ENCODE measurements at regions not wholly inside any gene's neighbourhood (a gene's known extent, or its start where the extent isn't known, plus 50 kb on each side); places are given as distances from the start of the nearest gene placed in this dataset.

- Histone ChIP-seq H4K20me1 (ENCODE audit: control insufficient read depth, insufficient read depth, low read depth, low read length) (no peaks in the 10 kb centered on the region), H3K27ac (ENCODE audit: low read depth, low read length) (no peak overlapping the region), H3F3A (ENCODE audit: control insufficient read depth, insufficient read depth) (no peaks in the 10 kb centered on the region), H3K27me3 (ENCODE audit: control insufficient read depth, low read length) (no peaks in the 10 kb centered on the region), H3K4me1 (ENCODE audit: control insufficient read depth, low read length) (no peaks in the 10 kb centered on the region), H3K4me3 (ENCODE audit: low read length) (no peak overlapping the region), H3K9me3 (ENCODE audit: control insufficient read depth, insufficient read depth, low read length) (no peaks in the 10 kb centered on the region), H3K36me3 (ENCODE audit: control insufficient read depth, low read length) (no peaks in the 10 kb centered on the region), H3K79me2 (ENCODE audit: control insufficient read depth, low read length) (no peaks in the 10 kb centered on the region), H3K9me2 (replicated peaks; ENCODE audit: control insufficient read depth, low read length) (no peaks in the 10 kb centered on the region), H3K4me2 (ENCODE audit: low read length) (no peak overlapping the region)
- TF ChIP-seq EZH2phosphoT487 (IDR thresholded peaks at IDR 0.05; ENCODE audit: borderline replicate concordance, low read length) (no peak), CTCF (IDR thresholded peaks at IDR 0.05; ENCODE audit: low read depth, low read length, poor library complexity, severe bottlenecking) (no peak)
These were observed 236.9 kb upstream of the SLC10A2 start for GRCh38 chr13:103303078-103303651.

GRCh38 chr13:103302676-103303075 lies 236.5 kb upstream of the SLC10A2 start:
- Histone ChIP-seq H3K79me2 (ENCODE audit: control insufficient read depth, low read length) (no peaks in the 10 kb centered on the region), H3K4me1 (ENCODE audit: control insufficient read depth, low read length) (no peaks in the 10 kb centered on the region), H3K36me3 (ENCODE audit: control insufficient read depth, low read length) (no peaks in the 10 kb centered on the region), H4K20me1 (ENCODE audit: control insufficient read depth, insufficient read depth, low read depth, low read length) (no peaks in the 10 kb centered on the region), H3K4me2 (ENCODE audit: low read length) (no peak overlapping the region), H3K27ac (ENCODE audit: low read depth, low read length) (no peak overlapping the region), H3K9me3 (ENCODE audit: control insufficient read depth, insufficient read depth, low read length) (no peaks in the 10 kb centered on the region), H3K9me2 (replicated peaks; ENCODE audit: control insufficient read depth, low read length) (no peaks in the 10 kb centered on the region), H3F3A (ENCODE audit: control insufficient read depth, insufficient read depth) (no peaks in the 10 kb centered on the region), H3K27me3 (ENCODE audit: control insufficient read depth, low read length) (no peaks in the 10 kb centered on the region), H3K4me3 (ENCODE audit: low read length) (no peak overlapping the region)
- TF ChIP-seq EZH2phosphoT487 (IDR thresholded peaks at IDR 0.05; ENCODE audit: borderline replicate concordance, low read length) (no peak), CTCF (IDR thresholded peaks at IDR 0.05; ENCODE audit: low read depth, low read length, poor library complexity, severe bottlenecking) (no peak)

- no peaks in the 10 kb centered on the region for H4K20me1 ChIP-seq (ENCODE audit: control insufficient read depth, insufficient read depth, low read depth, low read length)
- no peak overlapping the region for H3K27ac ChIP-seq (ENCODE audit: low read depth, low read length)
- H3K4me3 ChIP-seq (ENCODE audit: low read length), result no peak overlapping the region
- TF ChIP-seq CTCF (IDR thresholded peaks at IDR 0.05; ENCODE audit: low read depth, low read length, poor library complexity, severe bottlenecking), result no peak
- TF ChIP-seq EZH2phosphoT487 (IDR thresholded peaks at IDR 0.05; ENCODE audit: borderline replicate concordance, low read length), result no peak
- no peaks in the 10 kb centered on the region for H3F3A ChIP-seq (ENCODE audit: control insufficient read depth, insufficient read depth)
- H3K27me3 ChIP-seq (ENCODE audit: control insufficient read depth, low read length), result no peaks in the 10 kb centered on the region
- peaks cover 3% of the 10 kb centered on the region; the same call in 1 of the 2 replicates for H3K9me3 ChIP-seq (ENCODE audit: control insufficient read depth, insufficient read depth, low read length)
- H3K79me2 ChIP-seq (ENCODE audit: control insufficient read depth, low read length), result no peaks in the 10 kb centered on the region
- no peaks in the 10 kb centered on the region for H3K4me1 ChIP-seq (ENCODE audit: control insufficient read depth, low read length)
- H3K4me2 ChIP-seq (ENCODE audit: low read length), result no peak overlapping the region
- H3K36me3 ChIP-seq (ENCODE audit: control insufficient read depth, low read length), result no peaks in the 10 kb centered on the region
- no peaks in the 10 kb centered on the region for H3K9me2 ChIP-seq (replicated peaks; ENCODE audit: control insufficient read depth, low read length)
These were observed 232.9 kb upstream of the SLC10A2 start for GRCh38 chr13:103299079-103299478.
